ENCODE measurements at regions not wholly inside any gene's neighbourhood (a gene's known extent, or its start where the extent isn't known, plus 50 kb on each side); places are given as distances from the start of the nearest gene placed in this dataset.

DNA sequence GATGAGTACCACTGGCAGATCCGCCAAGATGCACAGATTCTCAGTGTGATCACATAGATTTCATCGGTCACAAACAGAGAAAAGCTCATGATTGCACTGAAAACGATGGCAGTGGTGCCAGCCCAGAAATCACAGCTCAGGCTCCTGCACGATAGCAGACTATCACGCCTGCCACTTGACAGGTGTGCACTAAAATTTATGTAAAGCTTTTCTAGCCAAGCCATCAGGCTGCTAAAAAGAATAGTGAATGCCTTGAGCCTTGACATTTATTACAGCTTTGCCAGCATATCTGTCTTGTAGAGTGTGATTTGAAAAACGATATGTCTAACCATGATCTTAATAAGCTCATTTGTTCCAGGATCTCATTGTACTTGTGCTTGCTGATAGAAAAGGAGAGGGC, 409.5 kb upstream of the CWC22 start:
- no peak for TF ChIP-seq EZH2 (IDR thresholded peaks at IDR 0.05; ENCODE audit: low read length, unreplicated experiment)
- TF ChIP-seq, protein P1, sequence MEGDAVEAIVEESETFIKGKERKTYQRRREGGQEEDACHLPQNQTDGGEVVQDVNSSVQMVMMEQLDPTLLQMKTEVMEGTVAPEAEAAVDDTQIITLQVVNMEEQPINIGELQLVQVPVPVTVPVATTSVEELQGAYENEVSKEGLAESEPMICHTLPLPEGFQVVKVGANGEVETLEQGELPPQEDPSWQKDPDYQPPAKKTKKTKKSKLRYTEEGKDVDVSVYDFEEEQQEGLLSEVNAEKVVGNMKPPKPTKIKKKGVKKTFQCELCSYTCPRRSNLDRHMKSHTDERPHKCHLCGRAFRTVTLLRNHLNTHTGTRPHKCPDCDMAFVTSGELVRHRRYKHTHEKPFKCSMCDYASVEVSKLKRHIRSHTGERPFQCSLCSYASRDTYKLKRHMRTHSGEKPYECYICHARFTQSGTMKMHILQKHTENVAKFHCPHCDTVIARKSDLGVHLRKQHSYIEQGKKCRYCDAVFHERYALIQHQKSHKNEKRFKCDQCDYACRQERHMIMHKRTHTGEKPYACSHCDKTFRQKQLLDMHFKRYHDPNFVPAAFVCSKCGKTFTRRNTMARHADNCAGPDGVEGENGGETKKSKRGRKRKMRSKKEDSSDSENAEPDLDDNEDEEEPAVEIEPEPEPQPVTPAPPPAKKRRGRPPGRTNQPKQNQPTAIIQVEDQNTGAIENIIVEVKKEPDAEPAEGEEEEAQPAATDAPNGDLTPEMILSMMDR (conservative IDR thresholded peaks at IDR 0.05; ENCODE audit: low read depth, low read length) = no peak
